ENCODE measurements at regions not wholly inside any gene's neighbourhood (a gene's known extent, or its start where the extent isn't known, plus 50 kb on each side); places are given as distances from the start of the nearest gene placed in this dataset.

GRCh38 chr15:38895326-38896255 is 331.0 kb upstream of the RASGRP1 start:
- no peak for DNase-seq

- no peak for DNase-seq
Observed at GRCh38 chr15:38896647-38897046, 332.0 kb upstream of the RASGRP1 start.

GRCh38 chr15:38897551-38897950 is 332.9 kb upstream of the RASGRP1 start:
- DNase-seq = no peak

GRCh38 chr15:38898236-38898635 is 333.6 kb upstream of the RASGRP1 start:
- no peak for DNase-seq

GRCh38 chr15:38899300-38899699 is 334.7 kb upstream of the RASGRP1 start:
- DNase-seq = no peak

- no peak for DNase-seq
Observed at GRCh38 chr15:38904298-38904697, 339.7 kb upstream of the RASGRP1 start.

GRCh38 chr15:38905632-38906031 is 341.0 kb upstream of the RASGRP1 start:
- DNase-seq = no peak

GRCh38 chr15:38920966-38921365 is 356.4 kb upstream of the RASGRP1 start:
- no peak for DNase-seq

GRCh38 chr15:38921471-38921870 is 356.9 kb upstream of the RASGRP1 start:
- no peak for DNase-seq

- no peak for DNase-seq
Observed at GRCh38 chr15:38928431-38928830, 363.8 kb upstream of the RASGRP1 start.

GRCh38 chr15:38930851-38931572 is 366.4 kb upstream of the RASGRP1 start:
- DNase-seq = no peak

GRCh38 chr15:38941399-38941953 is 376.9 kb upstream of the RASGRP1 start:
- no peak for DNase-seq

- no peak for DNase-seq
Observed at GRCh38 chr15:38944536-38944935, 379.9 kb upstream of the RASGRP1 start.

- no peak for DNase-seq
Observed at GRCh38 chr15:38945551-38946298, 381.1 kb upstream of the RASGRP1 start.

- DNase-seq = no peak
Observed at GRCh38 chr15:38954090-38954489, 389.5 kb upstream of the RASGRP1 start.

- no peak for DNase-seq
Observed at GRCh38 chr15:38961456-38961855, 396.8 kb upstream of the RASGRP1 start.

- no peak for DNase-seq
Observed at GRCh38 chr15:38961931-38962330, 397.3 kb upstream of the RASGRP1 start.

GRCh38 chr15:38972831-38973230 is 408.2 kb upstream of the RASGRP1 start:
- DNase-seq = no peak

- no peak for DNase-seq
Observed at GRCh38 chr15:38975282-38975990, 410.8 kb upstream of the RASGRP1 start.

- DNase-seq = no peak
Observed at GRCh38 chr15:38991126-38991525, 426.5 kb upstream of the RASGRP1 start.

GRCh38 chr15:38991701-38992100 is 427.1 kb upstream of the RASGRP1 start:
- no peak for DNase-seq

- DNase-seq = no peak
Observed at GRCh38 chr15:38992506-38992905, 427.9 kb upstream of the RASGRP1 start.
